Amygdala (tissue), 56 donors: ENCODE measurements at regions not wholly inside any gene's neighbourhood (a gene's known extent, or its start where the extent isn't known, plus 50 kb on each side); places are given as distances from the start of the nearest gene placed in this dataset.
A peak's percentile ranks its signal among the peaks of the same experiment; 100 is the strongest.

Source experiments
- DNase-seq, 56 donors: peaks; one replicate each; lab custom pipeline; 2025; lab: John Stamatoyannopoulos, UW

- DNase-seq: no peak
Measured at GRCh38 chr4:28926156-28926555, 1794.0 kb upstream of the PCDH7 start.

- DNase-seq: no peak
Measured at GRCh38 chr4:28942631-28943030, 1777.5 kb upstream of the PCDH7 start.

- DNase-seq: no peak
Measured at GRCh38 chr4:28947374-28947773, 1772.8 kb upstream of the PCDH7 start.

GRCh38 chr4:28948501-28948900 lies 1771.7 kb upstream of the PCDH7 start:
- no peak for DNase-seq

GRCh38 chr4:28966982-28967381 lies 1753.2 kb upstream of the PCDH7 start:
- no peak for DNase-seq

- no peak for DNase-seq
Measured at GRCh38 chr4:28973587-28974350, 1746.4 kb upstream of the PCDH7 start.

- DNase-seq: no peak
Measured at GRCh38 chr4:28976369-28976768, 1743.8 kb upstream of the PCDH7 start.

- no peak for DNase-seq
Measured at GRCh38 chr4:29002151-29002550, 1718.0 kb upstream of the PCDH7 start.

- no peak for DNase-seq
Measured at GRCh38 chr4:29005838-29006237, 1714.3 kb upstream of the PCDH7 start.

GRCh38 chr4:29009908-29010307 lies 1710.3 kb upstream of the PCDH7 start:
- no peak for DNase-seq

- DNase-seq: no peak
Measured at GRCh38 chr4:29013341-29013740, 1706.8 kb upstream of the PCDH7 start.

- DNase-seq: no peak
Measured at GRCh38 chr4:29014555-29014954, 1705.6 kb upstream of the PCDH7 start.

- no peak for DNase-seq
Measured at GRCh38 chr4:29033703-29034102, 1686.5 kb upstream of the PCDH7 start.

- DNase-seq: no peak
Measured at GRCh38 chr4:29037501-29037900, 1682.7 kb upstream of the PCDH7 start.

- DNase-seq: no peak
Measured at GRCh38 chr4:29043411-29043810, 1676.8 kb upstream of the PCDH7 start.

GRCh38 chr4:29046186-29046585 lies 1674.0 kb upstream of the PCDH7 start:
- DNase-seq: peak in 19 of 56 donors; percentile 0 to 67 (median 12)

GRCh38 chr4:29046781-29047180 lies 1673.4 kb upstream of the PCDH7 start:
- DNase-seq: no peak

GRCh38 chr4:29047341-29048041 lies 1672.7 kb upstream of the PCDH7 start:
- DNase-seq: no peak

GRCh38 chr4:29051381-29051965 lies 1668.7 kb upstream of the PCDH7 start:
- DNase-seq: no peak

GRCh38 chr4:29052266-29052665 lies 1667.9 kb upstream of the PCDH7 start:
- no peak for DNase-seq

- DNase-seq: no peak
Measured at GRCh38 chr4:29058531-29058930, 1661.6 kb upstream of the PCDH7 start.

GRCh38 chr4:29066861-29067260 lies 1653.3 kb upstream of the PCDH7 start:
- DNase-seq: no peak
